D721Med (cell line): ENCODE measurements at regions not wholly inside any gene's neighbourhood (a gene's known extent, or its start where the extent isn't known, plus 50 kb on each side); places are given as distances from the start of the nearest gene placed in this dataset.

Experiments used
- DNase-seq: peaks from one replicate; pipeline ENCODE4 v3.0.0; 2011; ENCODE audit warnings: low spot score; ENCODE audit not compliant: insufficient read length
- FAIRE-seq: peaks from 2 replicates; lab custom pipeline; 2011; peaks lifted over from hg19 to GRCh38; lab: Jason Lieb, UNC
- CTCF ChIP-seq: IDR thresholded peaks from 2 replicates; pipeline ENCODE4 v1.5.1; 2012; ENCODE audit warnings: mild to moderate bottlenecking, control low read depth; ENCODE audit not compliant: insufficient read depth; ENCODE audit errors: missing control alignments

GRCh38 chr1:213561870-213562269, 425.9 kb upstream of the PROX1 start:
- DNase-seq (no peak), FAIRE-seq (no peak)
- no peak for TF ChIP-seq CTCF

GRCh38 chr1:213564215-213564659, 423.5 kb upstream of the PROX1 start:
- peak; percentile 58 for FAIRE-seq
- peak; percentile 53 for TF ChIP-seq CTCF
- DNase-seq = no peak

GRCh38 chr1:213568929-213569815, 418.6 kb upstream of the PROX1 start:
- TF ChIP-seq CTCF = no peak
- DNase-seq = no peak
- FAIRE-seq = no peak

GRCh38 chr1:213569816-213570150, 418.0 kb upstream of the PROX1 start:
- DNase-seq (no peak), FAIRE-seq (no peak)
- no peak for TF ChIP-seq CTCF

GRCh38 chr1:213570487-213570886, 417.3 kb upstream of the PROX1 start:
- TF ChIP-seq CTCF = no peak
- FAIRE-seq = no peak
- no peak for DNase-seq

- DNase-seq (no peak), FAIRE-seq (no peak)
- TF ChIP-seq CTCF = no peak
Measured at GRCh38 chr1:213571419-213571818, 416.4 kb upstream of the PROX1 start.

GRCh38 chr1:213571843-213572242, 415.9 kb upstream of the PROX1 start:
- DNase-seq = no peak
- TF ChIP-seq CTCF = no peak
- no peak for FAIRE-seq
